Subcutaneous abdominal adipose tissue (tissue), 5 donors: ENCODE measurements at regions not wholly inside any gene's neighbourhood (a gene's known extent, or its start where the extent isn't known, plus 50 kb on each side); places are given as distances from the start of the nearest gene placed in this dataset.
"Not testable (repeated sequence)": the region's sequence is repeated elsewhere in the genome, so short reads cannot be mapped to it uniquely, and the experiment has no call there.

Source experiments
- H3K27ac ChIP-seq: one replicate; pipeline ENCODE4 v1.7.0; 2013; ENCODE audit warnings: low read depth, mild to moderate bottlenecking, inconsistent platforms, low read length, moderate library complexity
- H3K27me3 ChIP-seq, 5 donors: one replicate each; pipeline ENCODE4 v1.7.0; 2013; ENCODE audit warnings: low read length in 5 of 5, inconsistent platforms in 1 of 5; ENCODE audit not compliant: control insufficient read depth in 5 of 5, insufficient read depth in 4 of 5
- H3K36me3 ChIP-seq, 5 donors: one replicate each; pipeline ENCODE4 v1.7.0; 2013; ENCODE audit warnings: low read length in 5 of 5; ENCODE audit not compliant: control insufficient read depth in 5 of 5, insufficient read depth in 5 of 5
- H3K4me1 ChIP-seq, 5 donors: one replicate each; pipeline ENCODE4 v1.7.0; 2013; ENCODE audit warnings: low read length in 5 of 5, mild to moderate bottlenecking in 3 of 5, moderate library complexity in 1 of 5; ENCODE audit not compliant: control insufficient read depth in 5 of 5, insufficient read depth in 5 of 5
- H3K4me3 ChIP-seq, 5 donors: one replicate each; pipeline ENCODE4 v1.7.0; 2013; ENCODE audit warnings: low read length in 5 of 5, low read depth in 1 of 5
- H3K9ac ChIP-seq, 5 donors: one replicate each; pipeline ENCODE4 v1.7.0; 2013; ENCODE audit warnings: low read length in 5 of 5, mild to moderate bottlenecking in 4 of 5, moderate library complexity in 3 of 5
- H3K9me3 ChIP-seq, 5 donors: one replicate each; pipeline ENCODE4 v1.7.0; 2013; ENCODE audit warnings: low read length in 5 of 5; ENCODE audit not compliant: control insufficient read depth in 5 of 5
- donor health status: healthy.
- donor health status: healthy.
- donor health status: healthy.
- donor health status: healthy.
- donor health status: healthy.

DNA sequence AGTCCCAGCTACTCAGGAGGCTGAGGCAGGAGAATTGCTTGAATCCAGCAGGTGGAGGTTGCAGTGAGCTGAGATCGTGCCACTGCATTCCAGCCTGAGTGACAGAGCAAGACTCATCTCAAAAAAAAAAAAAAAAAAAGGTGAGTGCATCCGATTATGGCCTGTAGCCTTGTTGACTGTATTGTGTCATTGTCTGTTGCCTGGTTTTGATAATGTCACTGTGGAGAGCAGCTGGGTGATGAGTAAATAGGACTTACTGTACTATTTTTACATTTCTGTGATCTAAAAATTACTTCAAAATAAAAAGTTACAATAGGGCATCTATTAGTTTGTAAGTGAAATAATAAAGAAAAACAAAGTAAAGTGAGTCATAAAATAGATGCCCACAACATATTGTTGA, 134.1 kb upstream of the SALL4 start:
- H3K36me3 ChIP-seq, result no peaks in the 10 kb centered on the region
- H3K4me1 ChIP-seq, result peaks cover 0 to 14% (median 2%) of the 10 kb centered on the region in 5 donors
- H3K4me3 ChIP-seq, result no peak overlapping the region
- H3K9me3 ChIP-seq, result no peaks in the 10 kb centered on the region
- no peaks in the 10 kb centered on the region for H3K27me3 ChIP-seq
- no peak overlapping the region for H3K27ac ChIP-seq
- H3K9ac ChIP-seq, result no peak overlapping the region

DNA sequence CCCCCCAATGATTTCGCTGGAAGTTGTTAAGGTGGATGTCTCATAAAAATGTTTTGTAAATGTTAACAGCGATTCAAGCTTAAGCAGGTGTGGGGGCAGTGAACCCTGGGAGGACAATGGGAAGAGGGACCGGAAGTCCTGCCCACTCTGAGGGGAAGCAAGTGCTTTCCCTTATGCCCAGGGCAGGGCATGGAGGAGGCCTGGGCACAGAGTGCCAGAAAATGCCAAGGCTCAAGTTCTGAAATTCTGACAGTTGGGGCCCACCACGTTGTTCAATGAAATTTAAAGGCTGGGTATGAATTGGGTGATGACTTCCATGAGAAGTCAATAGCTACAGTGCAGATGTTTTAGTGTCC, 132.7 kb upstream of the SALL4 start:
- H3K4me3 ChIP-seq, result no peak overlapping the region
- no peak overlapping the region for H3K27ac ChIP-seq
- H3K9ac ChIP-seq, result no peak overlapping the region
- H3K4me1 ChIP-seq, result peaks cover 0 to 14% (median 3%) of the 10 kb centered on the region in 5 donors
- no peaks in the 10 kb centered on the region for H3K9me3 ChIP-seq
- H3K36me3 ChIP-seq, result no peaks in the 10 kb centered on the region
- no peaks in the 10 kb centered on the region for H3K27me3 ChIP-seq

DNA sequence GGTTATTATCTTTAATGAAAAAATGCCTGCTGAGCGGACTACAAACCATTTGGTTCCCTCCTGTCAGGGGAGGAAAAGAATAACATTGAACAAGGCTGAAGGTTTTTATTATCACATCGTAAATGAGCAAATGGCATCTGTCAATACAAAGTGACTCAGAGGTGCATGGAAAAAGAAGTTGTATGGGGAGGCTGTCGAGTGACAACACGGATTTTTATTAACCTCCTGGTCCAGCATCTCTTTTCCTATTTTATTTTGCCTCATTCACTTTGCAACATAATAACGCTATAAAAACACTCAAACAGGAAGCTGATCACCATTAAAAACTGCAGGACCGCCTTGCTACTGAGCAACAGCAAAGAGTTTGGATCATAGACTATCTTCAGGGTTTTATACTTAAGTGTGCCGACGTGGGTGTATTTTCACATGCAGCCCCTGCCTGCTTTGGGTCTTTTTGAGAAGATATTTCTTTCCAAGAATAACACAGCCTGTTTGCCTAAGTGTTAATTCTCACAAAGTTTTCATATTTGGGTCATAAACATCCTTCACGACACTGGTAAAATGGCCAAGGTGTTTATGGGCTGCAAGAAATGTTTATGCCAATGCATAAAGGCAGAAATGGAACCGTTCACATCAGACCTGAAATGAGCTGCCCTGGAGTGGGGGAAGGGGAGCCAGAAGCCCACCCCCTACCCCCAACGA, 132.1 kb upstream of the SALL4 start:
- Histone ChIP-seq H3K4me3 (no peak overlapping the region), H3K4me1 (peaks cover 0 to 14% (median 3%) of the 10 kb centered on the region in 5 donors), H3K9me3 (no peaks in the 10 kb centered on the region), H3K9ac (no peak overlapping the region), H3K27ac (no peak overlapping the region), H3K36me3 (no peaks in the 10 kb centered on the region), H3K27me3 (no peaks in the 10 kb centered on the region)

DNA sequence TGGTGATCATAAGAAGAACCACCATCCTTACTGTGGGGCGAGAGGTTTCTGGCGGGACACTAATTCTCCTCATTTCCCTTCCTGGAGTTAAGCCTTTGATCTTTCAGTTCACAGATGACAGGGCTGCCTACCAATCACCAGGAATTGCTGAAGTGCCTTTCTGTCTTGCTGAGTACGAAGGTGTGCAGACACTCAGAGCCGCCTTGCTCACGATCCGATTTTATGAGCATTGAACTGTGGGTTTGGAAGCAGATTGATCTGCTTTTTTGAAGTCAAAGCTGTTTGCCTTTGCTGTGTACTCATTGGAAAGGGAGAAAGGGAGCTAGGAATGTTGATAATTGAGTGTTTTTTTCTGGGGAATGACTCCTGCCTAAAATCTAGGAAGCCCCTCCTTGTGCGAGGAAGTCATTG, 129.1 kb upstream of the SALL4 start:
- Histone ChIP-seq H3K27ac (no peak overlapping the region), H3K9ac (no peak overlapping the region), H3K9me3 (no peaks in the 10 kb centered on the region), H3K4me3 (no peak overlapping the region), H3K4me1 (peaks cover 0 to 9% (median 3%) of the 10 kb centered on the region in 5 donors), H3K36me3 (no peaks in the 10 kb centered on the region), H3K27me3 (peaks cover 0 to 3% (median 0%) of the 10 kb centered on the region in 5 donors)

DNA sequence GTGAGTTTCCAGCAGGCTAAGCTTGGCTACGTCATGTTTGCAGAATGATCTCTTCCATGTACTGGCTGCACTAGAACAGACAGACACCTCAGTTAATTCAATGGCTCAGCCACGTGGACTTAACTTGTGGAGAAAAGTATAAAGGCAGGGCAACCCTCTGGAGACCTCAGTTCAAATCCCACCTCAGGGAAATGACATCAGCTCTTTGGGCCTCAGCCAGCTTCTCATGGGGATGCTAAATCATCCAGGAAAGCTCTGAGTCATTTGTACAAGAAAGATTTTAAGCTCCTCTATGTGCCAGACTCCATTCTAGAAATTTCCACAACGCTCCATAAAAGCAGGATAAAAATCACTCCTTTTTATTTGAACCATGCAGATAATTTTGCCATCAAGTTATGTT, 128.5 kb upstream of the SALL4 start:
- Histone ChIP-seq H3K4me1 (peaks cover 0 to 9% (median 3%) of the 10 kb centered on the region in 5 donors), H3K36me3 (no peaks in the 10 kb centered on the region), H3K9me3 (no peaks in the 10 kb centered on the region), H3K27me3 (peaks cover 0 to 3% (median 0%) of the 10 kb centered on the region in 5 donors), H3K4me3 (no peak overlapping the region), H3K9ac (no peak overlapping the region), H3K27ac (no peak overlapping the region)

DNA sequence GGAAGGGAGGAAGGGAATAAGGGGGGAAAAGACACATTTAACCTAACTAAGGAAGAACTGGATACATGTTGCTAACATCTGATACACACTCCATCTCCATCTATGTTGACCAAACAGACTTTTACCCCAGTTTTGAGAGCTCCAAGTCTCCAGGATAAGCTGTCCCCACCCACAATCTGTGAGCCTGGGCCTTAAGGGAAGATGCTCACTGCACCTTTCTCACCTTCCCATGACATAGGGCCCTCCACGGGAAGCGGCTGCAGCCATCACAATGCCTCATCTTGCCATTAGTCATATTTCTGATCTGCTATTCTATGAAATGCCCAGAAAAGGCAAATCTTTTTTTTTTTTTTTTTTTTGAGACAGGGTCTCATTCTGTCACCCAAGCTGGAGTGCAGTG, 126.6 kb upstream of the SALL4 start:
- Histone ChIP-seq H3K9ac (no peak overlapping the region), H3K27me3 (peaks cover 0 to 3% (median 0%) of the 10 kb centered on the region in 5 donors), H3K36me3 (no peaks in the 10 kb centered on the region), H3K4me1 (peaks cover 0 to 8% (median 3%) of the 10 kb centered on the region in 5 donors), H3K27ac (no peak overlapping the region), H3K4me3 (no peak overlapping the region), H3K9me3 (no peaks in the 10 kb centered on the region)

DNA sequence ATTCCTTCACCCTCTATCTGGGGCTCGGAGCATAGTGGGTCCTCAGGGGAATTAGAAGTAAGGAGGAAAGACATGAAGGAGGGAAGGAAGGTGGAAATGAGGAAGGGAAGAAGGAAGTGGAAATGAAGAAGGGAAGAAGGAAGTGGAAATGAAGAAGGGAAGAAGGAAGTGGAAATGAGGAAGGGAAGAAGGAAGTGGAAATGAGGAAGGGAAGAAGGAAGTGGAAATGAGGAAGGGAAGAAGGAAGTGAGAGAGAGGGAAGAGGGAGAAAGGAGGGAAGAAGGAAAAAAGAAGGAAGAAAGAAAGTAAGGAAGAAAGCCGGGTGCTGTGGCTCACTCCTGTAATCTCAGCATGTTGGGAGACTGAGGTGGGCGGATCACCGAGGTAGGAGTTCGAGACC, 125.6 kb upstream of the SALL4 start:
- not testable (repeated sequence) for H3K27me3 ChIP-seq, H3K4me1 ChIP-seq, H3K9ac ChIP-seq, H3K36me3 ChIP-seq, H3K27ac ChIP-seq, H3K9me3 ChIP-seq, H3K4me3 ChIP-seq

DNA sequence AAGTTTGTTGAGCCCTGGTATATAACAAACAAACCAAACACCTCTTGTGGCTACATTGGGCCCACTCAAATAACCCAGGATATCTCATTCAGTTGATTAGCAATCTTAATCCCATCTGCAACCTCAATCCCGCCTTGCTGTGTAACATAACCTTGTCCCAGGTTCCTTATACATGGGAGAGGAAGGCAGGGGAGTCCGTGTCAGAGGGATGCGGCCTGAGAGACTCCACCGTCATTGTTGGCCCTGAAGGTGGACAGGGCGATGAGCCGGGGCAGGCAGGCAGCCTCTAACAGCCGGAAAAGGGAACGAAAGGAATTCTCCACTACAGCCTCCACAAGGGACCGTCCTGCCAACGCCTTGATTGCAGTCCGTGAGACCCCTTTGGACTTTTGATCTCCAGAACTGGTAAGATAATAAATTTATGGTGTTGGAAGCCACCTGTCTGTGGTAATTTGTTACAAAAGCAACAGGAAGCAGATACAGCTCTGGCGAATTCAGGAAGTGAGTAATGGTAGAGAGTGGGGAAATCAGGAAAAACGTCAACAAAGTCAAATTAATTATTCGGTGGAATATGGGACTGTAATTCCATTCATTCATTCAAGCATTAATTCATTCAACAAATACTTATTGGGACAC, 124.5 kb upstream of the SALL4 start:
- H3K36me3 ChIP-seq, result no peaks in the 10 kb centered on the region
- peaks cover 0 to 7% (median 0%) of the 10 kb centered on the region in 5 donors for H3K4me1 ChIP-seq
- no peak overlapping the region for H3K27ac ChIP-seq
- no peaks in the 10 kb centered on the region for H3K9me3 ChIP-seq
- H3K9ac ChIP-seq, result no peak overlapping the region
- H3K4me3 ChIP-seq, result no peak overlapping the region
- peaks cover 0 to 3% (median 0%) of the 10 kb centered on the region in 5 donors for H3K27me3 ChIP-seq

DNA sequence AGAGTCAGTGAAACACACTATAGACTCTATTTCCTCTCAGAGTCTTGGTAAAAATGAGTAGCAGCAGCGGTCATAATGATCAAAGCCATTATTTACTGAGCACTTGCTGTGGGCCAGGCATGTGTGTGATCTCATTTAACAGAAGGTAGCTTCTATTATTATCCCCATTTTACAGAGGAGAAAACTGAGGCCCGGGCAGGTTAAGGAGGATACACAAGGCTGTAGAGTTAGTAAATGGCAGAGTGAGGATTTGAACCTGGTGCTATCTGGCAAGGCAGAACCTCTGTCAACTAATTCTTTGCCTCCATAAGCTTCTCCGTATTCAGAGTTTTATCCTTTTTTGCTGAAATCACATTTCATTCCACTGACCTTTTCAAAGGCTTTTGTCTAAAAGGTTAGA, 122.2 kb upstream of the SALL4 start:
- no peak overlapping the region for H3K27ac ChIP-seq
- no peak overlapping the region for H3K9ac ChIP-seq
- H3K4me1 ChIP-seq, result peaks cover 0 to 7% (median 0%) of the 10 kb centered on the region in 5 donors
- no peak overlapping the region for H3K4me3 ChIP-seq
- H3K36me3 ChIP-seq, result no peaks in the 10 kb centered on the region
- peaks cover 0 to 3% (median 0%) of the 10 kb centered on the region in 5 donors for H3K27me3 ChIP-seq
- H3K9me3 ChIP-seq, result no peaks in the 10 kb centered on the region

DNA sequence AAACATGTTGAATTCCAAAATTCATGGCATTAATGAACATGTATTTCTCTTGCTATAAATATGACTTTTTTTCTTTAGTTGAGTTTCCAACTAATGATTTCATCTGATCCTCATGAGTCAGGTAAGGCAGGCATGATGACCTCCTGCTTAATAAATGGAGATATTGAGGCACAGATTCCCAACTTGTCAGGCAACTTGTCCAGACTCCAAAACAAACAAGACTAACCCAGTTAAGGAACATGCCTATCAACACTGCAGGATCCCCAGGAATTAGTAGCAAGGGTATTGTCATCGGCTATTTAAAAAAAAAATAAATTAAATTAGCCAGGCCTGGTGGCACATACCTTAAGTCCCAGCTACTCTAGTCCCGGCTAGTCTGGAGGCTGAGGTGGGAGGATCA, 121.3 kb upstream of the SALL4 start:
- Histone ChIP-seq H3K4me3 (no peak overlapping the region), H3K9ac (no peak overlapping the region), H3K27me3 (peaks cover 0 to 3% (median 0%) of the 10 kb centered on the region in 5 donors), H3K4me1 (peaks cover 0 to 7% (median 0%) of the 10 kb centered on the region in 5 donors), H3K36me3 (no peaks in the 10 kb centered on the region), H3K27ac (no peak overlapping the region), H3K9me3 (no peaks in the 10 kb centered on the region)
